ENCODE measurements at regions not wholly inside any gene's neighbourhood (a gene's known extent, or its start where the extent isn't known, plus 50 kb on each side); places are given as distances from the start of the nearest gene placed in this dataset.
"Not testable (repeated sequence)": the region's sequence is repeated elsewhere in the genome, so short reads cannot be mapped to it uniquely, and the experiment has no call there.

- no peaks in the 10 kb centered on the region for H3K27me3 ChIP-seq
- TF ChIP-seq POLR2A (IDR thresholded peaks at IDR 0.05) = no peak
- TF ChIP-seq, protein P1, sequence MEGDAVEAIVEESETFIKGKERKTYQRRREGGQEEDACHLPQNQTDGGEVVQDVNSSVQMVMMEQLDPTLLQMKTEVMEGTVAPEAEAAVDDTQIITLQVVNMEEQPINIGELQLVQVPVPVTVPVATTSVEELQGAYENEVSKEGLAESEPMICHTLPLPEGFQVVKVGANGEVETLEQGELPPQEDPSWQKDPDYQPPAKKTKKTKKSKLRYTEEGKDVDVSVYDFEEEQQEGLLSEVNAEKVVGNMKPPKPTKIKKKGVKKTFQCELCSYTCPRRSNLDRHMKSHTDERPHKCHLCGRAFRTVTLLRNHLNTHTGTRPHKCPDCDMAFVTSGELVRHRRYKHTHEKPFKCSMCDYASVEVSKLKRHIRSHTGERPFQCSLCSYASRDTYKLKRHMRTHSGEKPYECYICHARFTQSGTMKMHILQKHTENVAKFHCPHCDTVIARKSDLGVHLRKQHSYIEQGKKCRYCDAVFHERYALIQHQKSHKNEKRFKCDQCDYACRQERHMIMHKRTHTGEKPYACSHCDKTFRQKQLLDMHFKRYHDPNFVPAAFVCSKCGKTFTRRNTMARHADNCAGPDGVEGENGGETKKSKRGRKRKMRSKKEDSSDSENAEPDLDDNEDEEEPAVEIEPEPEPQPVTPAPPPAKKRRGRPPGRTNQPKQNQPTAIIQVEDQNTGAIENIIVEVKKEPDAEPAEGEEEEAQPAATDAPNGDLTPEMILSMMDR (IDR thresholded peaks at IDR 0.05) = no peak
- WGBS, 4 donors = 91 to 96% (median 94%) methylated on average over 4 of the region's 4 CpGs
- no peak overlapping the region for H3K4me3 ChIP-seq
- H3K36me3 ChIP-seq (replicated peaks in 1 of 2) = no peaks in the 10 kb centered on the region
- H3K4me1 ChIP-seq (replicated peaks in 1 of 2) = no peaks in the 10 kb centered on the region
- intact Hi-C loops (cut with DNase I) = no loop called here
- H3K9me3 ChIP-seq (replicated peaks in 1 of 3) = no peaks in the 10 kb centered on the region
- H3K27ac ChIP-seq = no peak overlapping the region
- DNase-seq = no peak
These were observed 114.2 kb downstream of the BASP1 start for GRCh38 chr5:17331651-17332050.

- Histone ChIP-seq H3K4me1 (replicated peaks in 1 of 2) (no peaks in the 10 kb centered on the region), H3K4me3 (no peak overlapping the region), H3K36me3 (replicated peaks in 1 of 2) (no peaks in the 10 kb centered on the region), H3K9me3 (replicated peaks in 1 of 3) (no peaks in the 10 kb centered on the region), H3K27me3 (no peaks in the 10 kb centered on the region), H3K27ac (no peak overlapping the region)
- WGBS, 4 donors = 69 to 73% (median 71%) methylated on average over 3 of the region's 3 CpGs
- no peak for TF ChIP-seq POLR2A (IDR thresholded peaks at IDR 0.05)
- TF ChIP-seq, protein P1 (IDR thresholded peaks at IDR 0.05) = no peak
- intact Hi-C loops (cut with DNase I) = no loop called here
- no peak for DNase-seq
These were observed 116.3 kb downstream of the BASP1 start for GRCh38 chr5:17333755-17334154.

DNA sequence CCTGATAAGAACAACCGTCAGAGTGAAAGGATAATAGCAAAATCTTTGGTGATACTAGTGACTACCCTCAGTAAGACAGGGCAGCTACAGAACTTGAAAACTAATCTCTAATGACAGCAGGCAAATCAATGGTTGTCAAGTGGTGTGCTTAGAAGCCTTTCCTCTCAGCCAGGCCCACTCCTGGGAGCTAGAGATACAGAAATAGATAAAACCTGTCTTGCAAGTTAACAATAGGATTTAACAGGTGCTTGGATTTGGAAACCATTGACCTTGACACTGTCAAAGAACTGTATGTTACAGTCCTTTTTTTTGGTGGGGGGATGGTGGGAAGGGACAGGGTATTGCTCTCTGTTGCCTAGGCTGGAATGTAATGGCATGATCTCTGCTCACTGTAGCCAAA lies 118.6 kb downstream of the BASP1 start:
- Histone ChIP-seq H3K9me3 (replicated peaks in 1 of 3) (no peaks in the 10 kb centered on the region), H3K4me1 (replicated peaks in 1 of 2) (no peaks in the 10 kb centered on the region), H3K27me3 (no peaks in the 10 kb centered on the region), H3K36me3 (replicated peaks in 1 of 2) (no peaks in the 10 kb centered on the region), H3K4me3 (no peak overlapping the region), H3K27ac (no peak overlapping the region)
- intact Hi-C loops (cut with DNase I) = no loop called here
- 54 to 73% (median 63%) methylated on average over 1 of the region's 1 CpG for WGBS, 4 donors
- no peak for DNase-seq
- no peak for TF ChIP-seq POLR2A (IDR thresholded peaks at IDR 0.05)
- TF ChIP-seq, protein P1 (IDR thresholded peaks at IDR 0.05) = no peak

GRCh38 chr5:17336723-17337122 lies 119.3 kb downstream of the BASP1 start:
- 71 to 81% (median 76%) methylated on average over 3 of the region's 3 CpGs for WGBS, 4 donors

GRCh38 chr5:17339841-17340240 lies 122.4 kb downstream of the BASP1 start:
- Histone ChIP-seq H3K4me3 (no peak overlapping the region), H3K36me3 (replicated peaks in 1 of 2) (no peaks in the 10 kb centered on the region), H3K9me3 (replicated peaks in 1 of 3) (no peaks in the 10 kb centered on the region), H3K4me1 (replicated peaks in 1 of 2) (no peaks in the 10 kb centered on the region), H3K27ac (no peak overlapping the region), H3K27me3 (no peaks in the 10 kb centered on the region)
- 87 to 100% (median 94%) methylated on average over 1 of the region's 1 CpG for WGBS, 4 donors
- DNase-seq = no peak
- TF ChIP-seq, protein P1 (IDR thresholded peaks at IDR 0.05) = no peak
- no peak for TF ChIP-seq POLR2A (IDR thresholded peaks at IDR 0.05)
- intact Hi-C loops (cut with DNase I) = no loop called here

More at GRCh38 chr5:17336723-17337122, 119.3 kb downstream of the BASP1 start:
- intact Hi-C loops (cut with DNase I); H3K4me3 ChIP-seq; DNase-seq; H3K9me3 ChIP-seq (replicated peaks in 1 of 3); H3K27ac ChIP-seq; H3K27me3 ChIP-seq; H3K4me1 ChIP-seq (replicated peaks in 1 of 2); H3K36me3 ChIP-seq (replicated peaks in 1 of 2): not testable (repeated sequence)
